Natural killer cell (primary cell): ENCODE measurements at regions not wholly inside any gene's neighbourhood (a gene's known extent, or its start where the extent isn't known, plus 50 kb on each side); places are given as distances from the start of the nearest gene placed in this dataset.

ENCODE experiments used
- ATAC-seq, 3 donors: fragments of 150-1000 bp in 2 of 3; fragments of 200-7000 bp in 1 of 3; cut with Tn5 transposase; 1 replicate in 1 of 3; 2 replicates in 2 of 3; pipeline ENCODE4 v1.10.0; 2021; ENCODE audit warnings: mild to moderate bottlenecking in 2 of 3, moderate library complexity in 2 of 3
- DNase-seq, 2 donors: peaks; one replicate each; pipeline versions ENCODE4 v3.0.0 to v3.0.0-alpha.2; 2013 to 2021; ENCODE audit warnings: mixed read lengths in 1 of 2
- H3K27ac ChIP-seq: one replicate; pipeline ENCODE4 v1.5.1; 2013; ENCODE audit warnings: mild to moderate bottlenecking, low read length
- H3K27me3 ChIP-seq: one replicate; pipeline ENCODE4 v1.6.1; 2013; ENCODE audit warnings: low read length; ENCODE audit not compliant: control insufficient read depth, insufficient read depth
- H3K36me3 ChIP-seq: one replicate; pipeline ENCODE4 v1.6.1; 2013; ENCODE audit warnings: low read length; ENCODE audit not compliant: control insufficient read depth, insufficient read depth
- H3K4me1 ChIP-seq: one replicate; pipeline ENCODE4 v1.6.1; 2013; ENCODE audit warnings: low read length; ENCODE audit not compliant: control insufficient read depth, insufficient read depth
- H3K4me3 ChIP-seq: one replicate; pipeline ENCODE4 v1.5.1; 2013; ENCODE audit warnings: low read length
- H3K9me3 ChIP-seq: one replicate; pipeline ENCODE4 v1.6.1; 2013; ENCODE audit warnings: low read length; ENCODE audit not compliant: control insufficient read depth, insufficient read depth
- H3K27ac Mint-ChIP-seq, 2 donors: one replicate each; pipeline ENCODE4 v1.8.0; 2022; ENCODE audit warnings: mild to moderate bottlenecking in 2 of 2, mixed read lengths in 2 of 2, moderate library complexity in 1 of 2
- H3K27me3 Mint-ChIP-seq, 2 donors: one replicate each; pipeline ENCODE4 v1.8.0; 2022; ENCODE audit warnings: low read depth in 2 of 2, mixed read lengths in 2 of 2
- H3K36me3 Mint-ChIP-seq: one replicate; pipeline ENCODE4 v1.8.0; 2022; ENCODE audit warnings: mixed read lengths
- H3K4me1 Mint-ChIP-seq, 2 donors: one replicate each; pipeline ENCODE4 v1.8.0; 2022; ENCODE audit warnings: mixed read lengths in 2 of 2
- H3K4me3 Mint-ChIP-seq: one replicate; pipeline ENCODE4 v1.8.0; 2022; ENCODE audit warnings: mild to moderate bottlenecking, moderate library complexity, mixed read lengths
- H3K9me3 Mint-ChIP-seq, 2 donors: one replicate each; pipeline ENCODE4 v1.8.0; 2022; ENCODE audit warnings: mixed read lengths in 2 of 2
- CTCF ChIP-seq: fragments of 200-600 bp; IDR thresholded peaks from one replicate; pipeline ENCODE4 v1.8.0; 2022; ENCODE audit warnings: antibody characterized with exemption
- WGBS: methylation state at CpG from one replicate; pipeline ENCODE4 v1.1.7; 2013; ENCODE audit warnings: missing lambda C conversion rate; ENCODE audit not compliant: insufficient coverage; 5-methylcytosine and 5-hydroxymethylcytosine counted together
- intact Hi-C: fragments of 100-400 bp; cut with micrococcal nuclease; formaldehyde crosslinking; loops from one replicate; pipeline ENCODE4 v1.14.2; 2022

- no peak for DNase-seq
- no peak for ATAC-seq
- Histone ChIP-seq H3K9me3 (no peaks in the 10 kb centered on the region), H3K36me3 (peaks cover 3% of the 10 kb centered on the region), H3K27ac (no peak overlapping the region), H3K27me3 (no peaks in the 10 kb centered on the region), H3K4me1 (peaks cover under 1% of the 10 kb centered on the region), H3K4me3 (no peak overlapping the region)
- Mint-ChIP-seq H3K9me3 (no peaks in the 10 kb centered on the region), H3K4me1 (peaks cover 15 to 21% of the 10 kb centered on the region in 2 donors), H3K27ac (no peak overlapping the region), H3K27me3 (no peaks in the 10 kb centered on the region), H3K4me3 (no peak overlapping the region), H3K36me3 (no peaks in the 10 kb centered on the region)
- 93% methylated on average over 25 of the region's 25 CpGs for WGBS
- no peak for TF ChIP-seq CTCF
- intact Hi-C loops: no loop called here
Observed at GRCh38 chr22:46081036-46081830, 69.1 kb upstream of the PPARA start.

GRCh38 chr22:46081831-46082210 lies 68.5 kb upstream of the PPARA start:
- no peak for ATAC-seq
- Mint-ChIP-seq H3K27ac (no peak overlapping the region), H3K4me1 (peaks cover 12 to 16% of the 10 kb centered on the region in 2 donors)

GRCh38 chr22:46082633-46083032 lies 67.7 kb upstream of the PPARA start:
- TF ChIP-seq CTCF: no peak
- H3K4me1 ChIP-seq: no peaks in the 10 kb centered on the region
- no peak overlapping the region for H3K27ac ChIP-seq
- intact Hi-C loops: no loop called here
- H3K9me3 Mint-ChIP-seq: no peaks in the 10 kb centered on the region
- H3K27me3 Mint-ChIP-seq: no peaks in the 10 kb centered on the region
- peaks cover 6 to 7% of the 10 kb centered on the region in 2 donors for H3K4me1 Mint-ChIP-seq
- H3K4me3 Mint-ChIP-seq: no peak overlapping the region
- no peak for DNase-seq
- no peaks in the 10 kb centered on the region for H3K27me3 ChIP-seq
- H3K36me3 Mint-ChIP-seq: no peaks in the 10 kb centered on the region
- no peak overlapping the region for H3K4me3 ChIP-seq
- no peaks in the 10 kb centered on the region for H3K9me3 ChIP-seq
- WGBS: 93% methylated on average over 8 of the region's 8 CpGs
- peaks cover 3% of the 10 kb centered on the region for H3K36me3 ChIP-seq
- no peak overlapping the region for H3K27ac Mint-ChIP-seq
- no peak for ATAC-seq

More at GRCh38 chr22:46081831-46082210, 68.5 kb upstream of the PPARA start:
- no peak overlapping the region for H3K27ac ChIP-seq
- WGBS: 95% methylated on average over 18 of the region's 18 CpGs
- H3K27me3 ChIP-seq: no peaks in the 10 kb centered on the region
- TF ChIP-seq CTCF: no peak
- H3K9me3 ChIP-seq: no peaks in the 10 kb centered on the region
- no peak for DNase-seq
- H3K36me3 ChIP-seq: peaks cover 3% of the 10 kb centered on the region
- Mint-ChIP-seq H3K4me3 (no peak overlapping the region), H3K36me3 (no peaks in the 10 kb centered on the region), H3K27me3 (no peaks in the 10 kb centered on the region), H3K9me3 (no peaks in the 10 kb centered on the region)
- H3K4me1 ChIP-seq: no peaks in the 10 kb centered on the region
- intact Hi-C loops: no loop called here
- H3K4me3 ChIP-seq: no peak overlapping the region
